ENCODE measurements at regions not wholly inside any gene's neighbourhood (a gene's known extent, or its start where the extent isn't known, plus 50 kb on each side); places are given as distances from the start of the nearest gene placed in this dataset.

- no peak for TF ChIP-seq POLR2A (IDR thresholded peaks at IDR 0.05)
- no peak for TF ChIP-seq CTCF (IDR thresholded peaks at IDR 0.05)
These were observed 235.1 kb downstream of the UACA start for GRCh38 chr15:70528270-70528706.

Measured in heart left ventricle (tissue), 13 donors.